Transverse colon (tissue), 3 donors: ENCODE measurements at regions not wholly inside any gene's neighbourhood (a gene's known extent, or its start where the extent isn't known, plus 50 kb on each side); places are given as distances from the start of the nearest gene placed in this dataset.

Experiments used
- CTCF ChIP-seq, 5 experiments: fragments of 200-600 bp in 3 of 5; fragments of 450-650 bp in 2 of 5; sonication (generic) in 3 of 5; IDR thresholded peaks; 1 replicate in 2 of 5; 2 replicates in 3 of 5; pipeline ENCODE4 v1.5.1; 2016 to 2017; ENCODE audit warnings: antibody characterized with exemption in 5 of 5, inconsistent platforms in 3 of 5, mild to moderate bottlenecking in 2 of 5, moderate library complexity in 1 of 5
- EP300 ChIP-seq: sonication (generic); formaldehyde crosslinking; IDR thresholded peaks from one replicate; pipeline ENCODE4 v1.6.1; 2017; ENCODE audit warnings: antibody characterized with exemption, low read depth
- POLR2A ChIP-seq: fragments of 450-650 bp; IDR thresholded peaks from one replicate; pipeline ENCODE4 v1.6.1; 2016; ENCODE audit warnings: antibody characterized with exemption, mild to moderate bottlenecking, moderate library complexity

- TF ChIP-seq POLR2A (no peak), CTCF (IDR thresholded peaks at IDR 0.05) (no peak), EP300 (no peak)
Measured at GRCh38 chr1:87219141-87219540, 109.5 kb upstream of the LMO4 start.
